GM23338 (cell line): ENCODE measurements at regions not wholly inside any gene's neighbourhood (a gene's known extent, or its start where the extent isn't known, plus 50 kb on each side); places are given as distances from the start of the nearest gene placed in this dataset.

ENCODE experiments used
- ATAC-seq: fragments of 200-7000 bp; cut with Tn5 transposase; 3 replicates; pipeline ENCODE4 v1.9.1; 2020
- DNase-seq: peaks from one replicate; pipeline ENCODE4 v3.0.0-alpha.2; 2015; ENCODE audit warnings: low spot score
- H2AFZ ChIP-seq: fragments of 200-600 bp; sonication (generic); 2 replicates; pipeline ENCODE4 v1.8.0; 2016; ENCODE audit warnings: antibody characterized with exemption, mild to moderate bottlenecking, moderate library complexity
- H3F3A ChIP-seq: fragments of 200-600 bp; sonication (generic); replicated peaks from 2 replicates; pipeline ENCODE4 v1.8.0; 2017; ENCODE audit warnings: antibody characterized with exemption, mixed run types, low read depth
- H3K27ac ChIP-seq: fragments of 200-600 bp; sonication (generic); 2 replicates; pipeline ENCODE4 v1.6.1; 2016; ENCODE audit warnings: low read depth
- H3K27me3 ChIP-seq: fragments of 200-600 bp; sonication (generic); 2 replicates; pipeline ENCODE4 v1.8.0; 2016; ENCODE audit warnings: mild to moderate bottlenecking, mixed run types, moderate library complexity; ENCODE audit not compliant: insufficient read depth
- H3K36me3 ChIP-seq: fragments of 200-600 bp; sonication (generic); 2 replicates; pipeline ENCODE4 v1.8.0; 2016; ENCODE audit warnings: mild to moderate bottlenecking; ENCODE audit not compliant: insufficient read depth
- H3K4me1 ChIP-seq: fragments of 200-600 bp; sonication (generic); 2 replicates; pipeline ENCODE4 v1.8.0; 2016; ENCODE audit warnings: mild to moderate bottlenecking, moderate library complexity; ENCODE audit not compliant: insufficient read depth
- H3K4me2 ChIP-seq: fragments of 200-600 bp; sonication (generic); 2 replicates; pipeline ENCODE4 v1.7.1; 2017; ENCODE audit warnings: mixed run types
- H3K4me3 ChIP-seq: fragments of 200-600 bp; sonication (generic); 2 replicates; pipeline ENCODE4 v1.6.1; 2016; ENCODE audit warnings: mixed run types
- H3K79me2 ChIP-seq: fragments of 200-600 bp; sonication (generic); replicated peaks from 2 replicates; pipeline ENCODE4 v1.8.0; 2017; ENCODE audit warnings: mild to moderate bottlenecking; ENCODE audit not compliant: insufficient read depth
- H3K9me2 ChIP-seq: fragments of 200-600 bp; sonication (generic); 2 replicates; pipeline ENCODE4 v1.8.0; 2017; ENCODE audit not compliant: insufficient read depth
- H4K20me1 ChIP-seq: fragments of 200-600 bp; sonication (generic); replicated peaks from 2 replicates; pipeline ENCODE4 v1.8.0; 2017; ENCODE audit warnings: mild to moderate bottlenecking; ENCODE audit not compliant: insufficient read depth
- H3K27ac Mint-ChIP-seq: 2 replicates; pipeline ENCODE4 v1.8.0; 2020; ENCODE audit warnings: inconsistent platforms, mild to moderate bottlenecking, moderate library complexity, mixed read lengths
- H3K27me3 Mint-ChIP-seq: 3 replicates; pipeline ENCODE4 v1.8.0; 2022; ENCODE audit warnings: low read depth, mild to moderate bottlenecking, moderate library complexity, mixed read lengths, inconsistent platforms; ENCODE audit not compliant: insufficient read depth, poor library complexity
- H3K36me3 Mint-ChIP-seq: 3 replicates; pipeline ENCODE4 v1.8.0; 2021; ENCODE audit warnings: low read depth, mild to moderate bottlenecking, inconsistent platforms, moderate library complexity, mixed read lengths
- H3K4me1 Mint-ChIP-seq: 3 replicates; pipeline ENCODE4 v1.8.0; 2020; ENCODE audit warnings: mild to moderate bottlenecking, inconsistent platforms, mixed read lengths
- H3K4me3 Mint-ChIP-seq: 3 replicates; pipeline ENCODE4 v1.8.0; 2021; ENCODE audit warnings: moderate library complexity, mild to moderate bottlenecking, inconsistent platforms, mixed read lengths
- H3K9me3 Mint-ChIP-seq: 3 replicates; pipeline ENCODE4 v1.8.0; 2020; ENCODE audit warnings: moderate library complexity, mild to moderate bottlenecking, inconsistent platforms, mixed read lengths
- JUNB ChIP-seq: IDR thresholded peaks from one replicate; pipeline ENCODE4 v1.6.1; 2016; ENCODE audit warnings: antibody characterized with exemption; ENCODE audit not compliant: unreplicated experiment
- STAT1 ChIP-seq: IDR thresholded peaks from one replicate; pipeline ENCODE4 v1.6.1; 2016; ENCODE audit warnings: antibody characterized with exemption; ENCODE audit not compliant: unreplicated experiment
- ZNF114 ChIP-seq: fragments of 250-450 bp; sonication (Bioruptor Pico); IDR thresholded peaks from 2 replicates; pipeline ENCODE4 v1.5.0; 2020; ENCODE audit warnings: mild to moderate bottlenecking, moderate library complexity
- ZNF331 ChIP-seq: fragments of 250-450 bp; sonication (Bioruptor Pico); IDR thresholded peaks from 2 replicates; pipeline ENCODE4 v1.5.0; 2020; ENCODE audit warnings: low read depth, mild to moderate bottlenecking, moderate library complexity
- TF ChIP-seq, protein P1 (sequence below): IDR thresholded peaks from 2 replicates; pipeline ENCODE4 v1.6.1; 2016; ENCODE audit warnings: antibody characterized with exemption
- TF ChIP-seq, protein P2 (sequence below), 2 experiments: fragments of 200-600 bp in 1 of 2; sonication (generic) in 1 of 2; conservative IDR thresholded peaks; 2 replicates each; pipeline versions ENCODE4 v1.5.1 to v1.6.1; 2016 to 2017; ENCODE audit warnings: antibody characterized with exemption in 2 of 2, low read depth in 2 of 2, mild to moderate bottlenecking in 2 of 2, moderate library complexity in 1 of 2
- TF ChIP-seq, protein P3 (sequence below): fragments of 250-450 bp; sonication (Bioruptor Pico); IDR thresholded peaks from 2 replicates; pipeline ENCODE4 v1.5.0; 2020; ENCODE audit warnings: mild to moderate bottlenecking, moderate library complexity

DNA sequence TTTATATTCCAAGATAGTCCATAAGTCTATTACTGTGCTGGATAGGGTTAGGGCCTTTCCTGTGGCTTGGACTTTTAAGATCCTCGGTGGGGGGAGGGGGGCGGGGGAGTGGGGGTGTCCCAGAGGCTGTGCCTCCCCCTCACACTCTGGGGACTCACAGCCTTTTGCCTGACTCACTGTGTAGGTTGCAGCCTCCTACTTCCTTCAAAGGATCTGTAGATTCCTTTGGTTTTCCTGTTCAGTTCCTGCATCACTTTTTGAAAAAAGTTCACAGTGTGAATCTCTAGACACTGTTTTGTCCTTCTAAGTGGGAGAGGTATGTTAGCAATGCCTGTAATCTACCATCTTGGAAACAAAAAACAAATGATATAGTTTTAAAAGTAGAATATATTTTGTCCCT lies 999.9 kb downstream of the GLUD2 start (continued):
- TF ChIP-seq, protein P1, sequence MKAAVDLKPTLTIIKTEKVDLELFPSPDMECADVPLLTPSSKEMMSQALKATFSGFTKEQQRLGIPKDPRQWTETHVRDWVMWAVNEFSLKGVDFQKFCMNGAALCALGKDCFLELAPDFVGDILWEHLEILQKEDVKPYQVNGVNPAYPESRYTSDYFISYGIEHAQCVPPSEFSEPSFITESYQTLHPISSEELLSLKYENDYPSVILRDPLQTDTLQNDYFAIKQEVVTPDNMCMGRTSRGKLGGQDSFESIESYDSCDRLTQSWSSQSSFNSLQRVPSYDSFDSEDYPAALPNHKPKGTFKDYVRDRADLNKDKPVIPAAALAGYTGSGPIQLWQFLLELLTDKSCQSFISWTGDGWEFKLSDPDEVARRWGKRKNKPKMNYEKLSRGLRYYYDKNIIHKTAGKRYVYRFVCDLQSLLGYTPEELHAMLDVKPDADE, result no peak
- TF ChIP-seq, protein P2, sequence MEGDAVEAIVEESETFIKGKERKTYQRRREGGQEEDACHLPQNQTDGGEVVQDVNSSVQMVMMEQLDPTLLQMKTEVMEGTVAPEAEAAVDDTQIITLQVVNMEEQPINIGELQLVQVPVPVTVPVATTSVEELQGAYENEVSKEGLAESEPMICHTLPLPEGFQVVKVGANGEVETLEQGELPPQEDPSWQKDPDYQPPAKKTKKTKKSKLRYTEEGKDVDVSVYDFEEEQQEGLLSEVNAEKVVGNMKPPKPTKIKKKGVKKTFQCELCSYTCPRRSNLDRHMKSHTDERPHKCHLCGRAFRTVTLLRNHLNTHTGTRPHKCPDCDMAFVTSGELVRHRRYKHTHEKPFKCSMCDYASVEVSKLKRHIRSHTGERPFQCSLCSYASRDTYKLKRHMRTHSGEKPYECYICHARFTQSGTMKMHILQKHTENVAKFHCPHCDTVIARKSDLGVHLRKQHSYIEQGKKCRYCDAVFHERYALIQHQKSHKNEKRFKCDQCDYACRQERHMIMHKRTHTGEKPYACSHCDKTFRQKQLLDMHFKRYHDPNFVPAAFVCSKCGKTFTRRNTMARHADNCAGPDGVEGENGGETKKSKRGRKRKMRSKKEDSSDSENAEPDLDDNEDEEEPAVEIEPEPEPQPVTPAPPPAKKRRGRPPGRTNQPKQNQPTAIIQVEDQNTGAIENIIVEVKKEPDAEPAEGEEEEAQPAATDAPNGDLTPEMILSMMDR (conservative IDR thresholded peaks at IDR 0.05; ENCODE audit: low read depth in 2 of 2), result no peak
- TF ChIP-seq ZNF331 (CRISPR knock-in tag), result no peak

DNA sequence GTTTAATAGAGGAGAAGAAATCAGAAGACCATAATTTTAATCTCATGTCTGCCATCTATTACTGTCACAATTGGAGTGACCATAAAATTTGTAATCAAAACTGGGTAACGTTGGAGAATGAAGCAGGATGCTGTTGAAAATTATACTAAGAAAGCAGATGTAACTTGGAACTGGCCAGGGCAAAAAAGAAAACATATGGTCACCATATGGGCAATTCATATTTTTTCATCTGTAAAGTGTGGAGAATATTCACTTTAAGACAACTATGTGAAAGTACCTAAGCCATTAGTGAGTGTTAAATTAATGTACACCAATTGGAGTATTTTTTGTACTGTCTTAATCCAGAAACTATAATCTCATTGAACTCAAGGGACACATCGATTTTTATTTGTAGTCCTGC lies 1008.0 kb downstream of the GLUD2 start:
- no peaks in the 10 kb centered on the region for H3K9me2 ChIP-seq
- no peaks in the 10 kb centered on the region for H3K79me2 ChIP-seq
- no peaks in the 10 kb centered on the region for H3K4me1 Mint-ChIP-seq
- ATAC-seq (no peak), DNase-seq (no peak)
- H3K27me3 ChIP-seq, result no peaks in the 10 kb centered on the region
- H3K27ac ChIP-seq, result no peak overlapping the region
- H3K4me1 ChIP-seq, result no peaks in the 10 kb centered on the region
- no peak overlapping the region for H3K4me3 ChIP-seq
- H4K20me1 ChIP-seq, result no peaks in the 10 kb centered on the region
- no peaks in the 10 kb centered on the region for H3K9me3 Mint-ChIP-seq
- H3K4me3 Mint-ChIP-seq, result no peak overlapping the region
- no peak overlapping the region for H3K4me2 ChIP-seq
- H3K36me3 ChIP-seq, result no peaks in the 10 kb centered on the region
- no peak overlapping the region for H3K27ac Mint-ChIP-seq
- H3K27me3 Mint-ChIP-seq, result no peaks in the 10 kb centered on the region
- no peaks in the 10 kb centered on the region for H3F3A ChIP-seq
- no peak overlapping the region for H2AFZ ChIP-seq
- TF ChIP-seq, protein P1, result no peak
- TF ChIP-seq, protein P3, sequence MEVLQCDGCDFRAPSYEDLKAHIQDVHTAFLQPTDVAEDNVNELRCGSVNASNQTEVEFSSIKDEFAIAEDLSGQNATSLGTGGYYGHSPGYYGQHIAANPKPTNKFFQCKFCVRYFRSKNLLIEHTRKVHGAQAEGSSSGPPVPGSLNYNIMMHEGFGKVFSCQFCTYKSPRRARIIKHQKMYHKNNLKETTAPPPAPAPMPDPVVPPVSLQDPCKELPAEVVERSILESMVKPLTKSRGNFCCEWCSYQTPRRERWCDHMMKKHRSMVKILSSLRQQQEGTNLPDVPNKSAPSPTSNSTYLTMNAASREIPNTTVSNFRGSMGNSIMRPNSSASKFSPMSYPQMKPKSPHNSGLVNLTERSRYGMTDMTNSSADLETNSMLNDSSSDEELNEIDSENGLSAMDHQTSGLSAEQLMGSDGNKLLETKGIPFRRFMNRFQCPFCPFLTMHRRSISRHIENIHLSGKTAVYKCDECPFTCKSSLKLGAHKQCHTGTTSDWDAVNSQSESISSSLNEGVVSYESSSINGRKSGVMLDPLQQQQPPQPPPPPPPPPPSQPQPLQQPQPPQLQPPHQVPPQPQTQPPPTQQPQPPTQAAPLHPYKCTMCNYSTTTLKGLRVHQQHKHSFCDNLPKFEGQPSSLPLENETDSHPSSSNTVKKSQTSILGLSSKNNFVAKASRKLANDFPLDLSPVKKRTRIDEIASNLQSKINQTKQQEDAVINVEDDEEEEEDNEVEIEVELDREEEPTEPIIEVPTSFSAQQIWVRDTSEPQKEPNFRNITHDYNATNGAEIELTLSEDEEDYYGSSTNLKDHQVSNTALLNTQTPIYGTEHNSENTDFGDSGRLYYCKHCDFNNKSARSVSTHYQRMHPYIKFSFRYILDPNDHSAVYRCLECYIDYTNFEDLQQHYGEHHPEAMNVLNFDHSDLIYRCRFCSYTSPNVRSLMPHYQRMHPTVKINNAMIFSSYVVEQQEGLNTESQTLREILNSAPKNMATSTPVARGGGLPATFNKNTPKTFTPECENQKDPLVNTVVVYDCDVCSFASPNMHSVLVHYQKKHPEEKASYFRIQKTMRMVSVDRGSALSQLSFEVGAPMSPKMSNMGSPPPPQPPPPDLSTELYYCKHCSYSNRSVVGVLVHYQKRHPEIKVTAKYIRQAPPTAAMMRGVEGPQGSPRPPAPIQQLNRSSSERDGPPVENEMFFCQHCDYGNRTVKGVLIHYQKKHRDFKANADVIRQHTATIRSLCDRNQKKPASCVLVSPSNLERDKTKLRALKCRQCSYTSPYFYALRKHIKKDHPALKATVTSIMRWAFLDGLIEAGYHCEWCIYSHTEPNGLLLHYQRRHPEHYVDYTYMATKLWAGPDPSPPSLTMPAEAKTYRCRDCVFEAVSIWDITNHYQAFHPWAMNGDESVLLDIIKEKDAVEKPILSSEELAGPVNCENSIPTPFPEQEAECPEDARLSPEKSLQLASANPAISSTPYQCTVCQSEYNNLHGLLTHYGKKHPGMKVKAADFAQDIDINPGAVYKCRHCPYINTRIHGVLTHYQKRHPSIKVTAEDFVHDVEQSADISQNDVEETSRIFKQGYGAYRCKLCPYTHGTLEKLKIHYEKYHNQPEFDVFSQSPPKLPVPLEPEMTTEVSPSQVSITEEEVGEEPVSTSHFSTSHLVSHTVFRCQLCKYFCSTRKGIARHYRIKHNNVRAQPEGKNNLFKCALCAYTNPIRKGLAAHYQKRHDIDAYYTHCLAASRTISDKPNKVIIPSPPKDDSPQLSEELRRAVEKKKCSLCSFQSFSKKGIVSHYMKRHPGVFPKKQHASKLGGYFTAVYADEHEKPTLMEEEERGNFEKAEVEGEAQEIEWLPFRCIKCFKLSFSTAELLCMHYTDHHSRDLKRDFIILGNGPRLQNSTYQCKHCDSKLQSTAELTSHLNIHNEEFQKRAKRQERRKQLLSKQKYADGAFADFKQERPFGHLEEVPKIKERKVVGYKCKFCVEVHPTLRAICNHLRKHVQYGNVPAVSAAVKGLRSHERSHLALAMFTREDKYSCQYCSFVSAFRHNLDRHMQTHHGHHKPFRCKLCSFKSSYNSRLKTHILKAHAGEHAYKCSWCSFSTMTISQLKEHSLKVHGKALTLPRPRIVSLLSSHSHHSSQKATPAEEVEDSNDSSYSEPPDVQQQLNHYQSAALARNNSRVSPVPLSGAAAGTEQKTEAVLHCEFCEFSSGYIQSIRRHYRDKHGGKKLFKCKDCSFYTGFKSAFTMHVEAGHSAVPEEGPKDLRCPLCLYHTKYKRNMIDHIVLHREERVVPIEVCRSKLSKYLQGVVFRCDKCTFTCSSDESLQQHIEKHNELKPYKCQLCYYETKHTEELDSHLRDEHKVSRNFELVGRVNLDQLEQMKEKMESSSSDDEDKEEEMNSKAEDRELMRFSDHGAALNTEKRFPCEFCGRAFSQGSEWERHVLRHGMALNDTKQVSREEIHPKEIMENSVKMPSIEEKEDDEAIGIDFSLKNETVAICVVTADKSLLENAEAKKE (CRISPR knock-in tag), result no peak
- TF ChIP-seq JUNB, result no peak
- TF ChIP-seq ZNF114 (CRISPR knock-in tag), result no peak
- TF ChIP-seq STAT1, result no peak
- TF ChIP-seq, protein P2 (conservative IDR thresholded peaks at IDR 0.05; ENCODE audit: low read depth in 2 of 2), result no peak
- no peaks in the 10 kb centered on the region for H3K36me3 Mint-ChIP-seq
